ENCODE measurements at regions not wholly inside any gene's neighbourhood (a gene's known extent, or its start where the extent isn't known, plus 50 kb on each side); places are given as distances from the start of the nearest gene placed in this dataset.

DNA sequence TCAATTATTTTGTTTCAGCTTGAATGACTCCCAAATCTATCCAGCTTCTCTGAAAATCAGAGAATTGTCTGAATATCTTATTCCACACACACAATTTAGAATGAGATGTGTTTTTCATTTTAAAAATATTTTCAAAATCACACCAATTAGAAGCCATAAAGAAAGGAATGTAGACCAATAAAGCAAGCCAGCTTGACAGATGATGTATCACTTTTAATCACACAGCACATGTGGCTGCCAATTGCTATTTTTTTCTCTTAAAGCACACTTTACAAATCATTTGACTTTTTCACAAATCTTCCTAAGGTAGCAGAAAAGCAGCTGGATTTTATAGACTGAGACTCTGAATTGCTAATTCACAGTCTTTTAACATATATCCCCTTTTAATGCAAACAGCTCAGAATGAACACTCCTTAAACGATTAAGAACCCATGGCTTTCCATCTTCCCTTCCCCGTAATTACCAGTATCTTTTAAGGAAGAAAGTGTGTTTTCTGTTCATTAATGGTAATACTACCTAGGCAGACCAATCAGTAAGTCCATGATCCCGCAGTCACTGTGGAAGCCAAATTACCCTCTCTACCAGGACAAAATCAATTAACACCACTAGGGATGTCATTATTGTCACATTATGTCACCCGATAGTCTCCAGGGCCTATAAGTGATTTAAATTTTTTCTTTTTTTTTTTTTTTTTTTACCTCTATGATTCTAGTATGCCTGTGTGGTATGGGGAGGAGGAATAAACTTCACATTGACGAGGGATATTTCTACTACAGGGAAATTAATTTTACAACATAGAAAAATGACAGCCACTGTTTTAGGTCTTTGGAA, 250.0 kb upstream of the VEPH1 start:
- no peak overlapping the region for H2AK5ac ChIP-seq (ENCODE audit: low read depth, low read length)
- no peak overlapping the region for H2AFZ ChIP-seq (ENCODE audit: low read length)
- H3K4me1 ChIP-seq (replicated peaks in 1 of 4; ENCODE audit: control insufficient read depth in 3 of 4, insufficient read depth in 4 of 4, low read length in 3 of 4) = peaks cover 0 to 6% (median 3%) of the 10 kb centered on the region in 4 experiments; a peak in 2 of 7 replicates
- no peak overlapping the region for H4K91ac ChIP-seq (replicated peaks; ENCODE audit: insufficient read length, low read length)
- ChIA-PET POLR2A (ENCODE audit: partially characterized antibody) (no interaction called here), CTCF (ENCODE audit: partially characterized antibody) (interaction anchor here (0.7 to 1.6 kb wide), 5 partner anchors 51 to 144 kb away, joined by 3 read pairs; no protein-coding TSS in a partner anchor)
- H2BK5ac ChIP-seq (ENCODE audit: low read depth, low read length) = no peak overlapping the region
- no peak overlapping the region for H3K56ac ChIP-seq (replicated peaks; ENCODE audit: insufficient read length, low read depth, low read length)
- H3K4me2 ChIP-seq (ENCODE audit: insufficient read depth in 1 of 2, low read depth in 2 of 2, low read length in 2 of 2) = no peak overlapping the region
- no peak overlapping the region for H2BK120ac ChIP-seq (replicated peaks; ENCODE audit: low read depth, low read length)
- H3K9ac ChIP-seq (replicated peaks in 1 of 4; ENCODE audit: extremely low read depth in 1 of 4, low read depth in 3 of 4, low read length in 3 of 4) = no peak overlapping the region
- no peak overlapping the region for H4K8ac ChIP-seq (ENCODE audit: extremely low read depth, insufficient read depth, low read length)
- H3K18ac ChIP-seq (ENCODE audit: extremely low read depth, low read length) = no peak overlapping the region
- H3K27ac ChIP-seq (ENCODE audit: low read depth, low read length) = no peak overlapping the region
- WGBS, 2 experiments (ENCODE audit: extremely low coverage in 1 of 2, insufficient coverage in 1 of 2, insufficient read length in 1 of 2, insufficient replicate concordance in 2 of 2, low coverage in 1 of 2, low lambda C conversion rate in 2 of 2, missing lambda C conversion rate in 1 of 2) = 90% methylated on average over 5 of the region's 5 CpGs; no CpG with 5 or more reads in 1 of the 2 experiments
- FAIRE-seq (no peak), DNase-seq (ENCODE audit: low read depth in 1 of 2, low spot score in 2 of 2) (no peak)
- H3K27me3 ChIP-seq (replicated peaks in 1 of 4; ENCODE audit: control insufficient read depth in 3 of 4, extremely low read depth in 1 of 4, insufficient read depth in 3 of 4, low read length in 3 of 4) = no peaks in the 10 kb centered on the region
- no peak overlapping the region for H3K4me3 ChIP-seq (ENCODE audit: extremely low read depth in 1 of 4, insufficient read depth in 2 of 4, low read depth in 3 of 4, low read length in 4 of 4)
- H3K79me2 ChIP-seq (ENCODE audit: control insufficient read depth in 1 of 2, insufficient read depth in 2 of 2, low read length in 2 of 2) = no peaks in the 10 kb centered on the region
- H4K20me1 ChIP-seq (replicated peaks in 1 of 2; ENCODE audit: control insufficient read depth in 1 of 2, insufficient read depth in 2 of 2, low read length in 2 of 2) = no peaks in the 10 kb centered on the region
- no peak overlapping the region for H4K5ac ChIP-seq (ENCODE audit: insufficient read length, low read depth, low read length)
- H3K23ac ChIP-seq (ENCODE audit: insufficient read length) = no peak overlapping the region
- no peak overlapping the region for H3K4ac ChIP-seq (replicated peaks; ENCODE audit: insufficient read length, low read depth, low read length)
- H3K14ac ChIP-seq (ENCODE audit: insufficient read length) = no peak overlapping the region
- H3K36me3 ChIP-seq (ENCODE audit: control insufficient read depth in 2 of 4, insufficient read depth in 4 of 4, low read length in 3 of 4) = no peaks in the 10 kb centered on the region
- H2BK15ac ChIP-seq (ENCODE audit: low read length) = no peak overlapping the region
- H3K23me2 ChIP-seq (ENCODE audit: low read depth, low read length) = no peaks in the 10 kb centered on the region
- H3K79me1 ChIP-seq (ENCODE audit: low read depth, low read length) = no peaks in the 10 kb centered on the region
- H3K9me3 ChIP-seq (ENCODE audit: insufficient read depth in 2 of 2, low read depth in 1 of 2, low read length in 1 of 2) = no peaks in the 10 kb centered on the region
- H2BK20ac ChIP-seq (ENCODE audit: low read length) = no peak overlapping the region
- no peak overlapping the region for H2BK12ac ChIP-seq (ENCODE audit: low read depth, low read length)
- TF ChIP-seq SIX5 (IDR thresholded peaks at IDR 0.05; ENCODE audit: low read depth, low read length) (no peak), TAF1 (IDR thresholded peaks at IDR 0.05; ENCODE audit: low read depth, low read length) (no peak), EP300 (IDR thresholded peaks at IDR 0.05; ENCODE audit: borderline replicate concordance in 1 of 2, low read depth in 2 of 2, low read length in 2 of 2) (no peak), EZH2 (IDR thresholded peaks at IDR 0.05; ENCODE audit: low read depth, low read length, severe bottlenecking) (no peak), CREB1 (IDR thresholded peaks at IDR 0.05) (no peak)
